Fibroblast of skin of left biceps (primary cell): ENCODE measurements at regions not wholly inside any gene's neighbourhood (a gene's known extent, or its start where the extent isn't known, plus 50 kb on each side); places are given as distances from the start of the nearest gene placed in this dataset.
"Not testable (repeated sequence)": the region's sequence is repeated elsewhere in the genome, so short reads cannot be mapped to it uniquely, and the experiment has no call there.

ENCODE experiments used
- DNase-seq, 2 experiments: peaks; one replicate each; pipeline ENCODE4 v3.0.0-alpha.2; 2013; ENCODE audit warnings: low read depth in 2 of 2

DNA sequence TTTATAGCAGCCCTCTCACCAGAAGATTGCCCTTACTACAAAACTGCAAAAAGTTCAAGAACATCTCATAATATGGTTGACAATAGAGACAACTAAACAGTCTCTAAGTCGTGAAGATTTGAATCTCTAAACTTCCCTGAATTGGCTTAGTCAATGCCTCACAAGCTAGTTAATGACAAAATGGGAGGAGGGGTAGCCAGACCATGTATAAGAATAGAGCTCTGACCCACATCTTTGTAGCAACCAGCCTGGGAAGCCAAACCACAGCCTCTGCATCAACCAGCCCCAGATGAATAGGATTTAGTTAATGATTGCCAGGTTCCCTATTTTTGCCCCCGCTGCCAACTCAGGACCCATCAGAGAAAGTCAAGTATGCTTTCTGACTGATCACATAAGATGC lies 1265.9 kb upstream of the PCDH10 start:
- DNase-seq = not testable (repeated sequence)

DNA sequence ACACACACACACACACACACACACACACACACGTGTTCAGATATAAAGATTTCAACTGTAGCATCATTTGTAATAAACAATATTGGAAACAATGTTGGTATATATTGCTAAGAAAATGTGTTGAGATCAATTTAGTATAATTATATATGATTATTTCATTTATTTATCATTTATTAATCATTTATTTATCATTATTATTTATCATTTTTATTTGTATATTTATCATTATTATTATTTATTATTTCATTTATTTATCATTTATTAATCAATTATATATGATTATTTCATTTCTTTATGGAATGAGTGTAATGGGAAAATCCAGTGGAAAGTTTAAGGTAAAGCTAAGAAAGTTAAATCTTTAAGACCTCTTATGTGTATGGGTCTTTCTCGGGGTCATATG lies 1223.4 kb upstream of the PCDH10 start:
- DNase-seq = not testable (repeated sequence)

DNA sequence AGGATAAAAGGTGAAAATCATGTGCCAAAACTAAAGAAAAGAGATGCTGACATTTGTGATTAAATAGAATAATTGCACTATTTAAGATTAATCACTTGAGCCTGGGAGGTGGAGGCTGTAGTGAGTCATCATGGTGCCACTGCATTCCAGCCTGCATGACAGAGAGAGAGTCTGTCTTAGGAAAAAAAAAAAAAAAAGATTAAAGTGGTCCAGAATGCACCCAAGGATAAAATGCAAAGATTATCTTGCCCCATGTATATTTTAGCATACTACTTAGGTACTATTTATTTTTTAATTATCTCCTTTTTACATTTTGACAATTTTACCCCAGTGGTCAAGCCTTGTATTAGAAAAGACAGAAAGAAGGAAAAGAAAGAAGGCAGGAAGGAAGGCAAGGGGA lies 1181.4 kb upstream of the PCDH10 start:
- DNase-seq = peak; percentile 5 to 13

DNA sequence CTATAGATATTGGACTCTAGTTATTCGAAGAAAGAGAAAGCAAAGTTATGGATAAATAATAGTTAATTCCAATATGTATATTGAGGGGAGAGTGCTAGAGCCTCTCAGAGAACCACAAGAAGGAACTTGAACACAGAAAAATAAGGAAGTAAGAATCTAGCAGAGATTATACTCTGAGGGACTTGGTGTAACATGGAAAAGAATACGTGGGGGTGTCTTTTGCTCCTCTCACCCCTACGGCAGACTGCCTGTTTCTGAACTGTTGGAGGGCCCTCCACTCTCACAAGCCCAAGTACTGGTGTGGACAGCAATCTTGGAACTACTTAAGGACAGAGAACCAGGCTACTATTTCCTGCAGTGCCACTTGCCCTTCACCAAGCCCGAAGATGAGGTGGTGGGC lies 1174.4 kb upstream of the PCDH10 start:
- DNase-seq = no peak

DNA sequence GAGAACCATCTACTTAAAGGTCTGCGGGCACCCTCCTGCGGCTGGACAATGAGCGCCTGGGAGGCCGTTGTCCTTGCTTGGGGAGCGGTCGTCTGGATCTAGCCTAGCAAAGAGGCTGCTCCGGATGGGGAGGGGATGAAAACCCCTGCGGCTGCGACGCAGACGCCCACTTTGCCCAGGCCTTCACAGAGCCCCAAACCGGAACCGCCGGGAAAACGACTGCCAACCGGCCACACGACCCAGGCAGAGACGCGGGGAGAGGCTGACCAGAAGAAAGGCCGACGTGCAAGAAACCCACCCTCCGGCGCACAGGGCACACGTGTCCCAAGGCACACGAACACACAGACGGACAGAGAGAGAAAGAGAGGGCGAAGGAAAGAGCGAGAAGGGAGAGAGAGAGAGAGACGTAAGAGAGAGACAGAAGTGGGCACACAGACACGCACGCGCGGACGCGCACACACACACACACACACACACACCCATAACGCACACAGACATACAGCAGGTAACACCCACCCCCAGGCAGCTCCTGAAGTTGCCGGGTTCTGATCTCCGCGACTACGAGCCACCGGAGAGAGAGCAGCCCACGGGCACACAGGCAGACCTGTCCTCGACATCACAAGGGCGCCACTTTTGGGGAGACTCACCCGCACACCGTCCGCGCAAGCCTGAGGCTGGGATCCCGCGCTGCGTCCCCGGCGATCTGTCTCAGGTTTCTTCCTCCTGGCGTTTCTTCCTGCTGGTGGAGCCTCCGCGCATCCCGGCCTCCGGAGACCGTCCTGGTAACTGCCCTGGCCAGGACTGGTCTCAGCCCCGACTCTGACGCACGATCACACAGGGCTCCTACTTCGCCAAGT lies 1173.6 kb upstream of the PCDH10 start:
- DNase-seq = not testable (repeated sequence)

DNA sequence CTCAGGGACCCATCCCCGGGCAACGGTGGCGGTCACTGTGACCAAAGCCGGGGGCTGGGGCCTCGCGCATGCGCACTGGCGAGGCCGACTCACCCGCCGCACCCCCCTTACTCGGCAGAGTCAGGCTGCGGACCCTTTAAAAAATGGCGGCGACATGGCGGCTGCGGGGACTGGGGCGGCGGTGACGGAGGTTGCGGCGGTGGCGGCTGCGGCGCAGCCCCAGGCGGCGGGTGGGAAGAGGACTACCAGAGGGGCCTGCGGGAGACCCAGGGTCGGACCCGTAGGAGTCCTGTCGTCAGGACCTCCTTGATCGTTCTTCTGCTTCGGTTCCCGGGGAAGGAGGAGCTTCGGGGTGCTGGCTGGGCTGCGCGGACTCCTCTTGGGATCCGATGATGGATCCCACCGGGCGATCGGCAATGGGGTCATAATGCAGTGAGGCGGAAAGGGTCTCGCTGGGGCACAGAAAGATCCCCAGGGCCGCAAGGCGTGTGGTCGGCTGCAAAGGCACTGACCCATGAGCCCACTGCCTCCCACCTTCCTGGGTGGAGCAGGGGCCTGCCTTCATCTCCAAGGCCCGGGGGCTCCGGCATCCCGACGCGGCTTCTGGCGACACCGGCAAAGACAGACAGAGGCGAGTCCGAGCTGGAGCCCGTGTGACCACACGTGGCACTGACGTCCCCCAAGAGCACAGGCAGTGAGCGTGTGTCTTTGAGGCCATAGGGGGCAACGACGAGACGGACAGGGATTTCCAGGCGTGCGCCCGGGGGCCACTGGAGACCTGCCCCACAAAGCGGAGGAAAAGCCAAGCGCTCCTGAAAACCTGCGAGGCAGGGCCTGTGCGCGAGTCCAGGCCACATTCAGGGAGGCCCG lies 1172.7 kb upstream of the PCDH10 start:
- not testable (repeated sequence) for DNase-seq

DNA sequence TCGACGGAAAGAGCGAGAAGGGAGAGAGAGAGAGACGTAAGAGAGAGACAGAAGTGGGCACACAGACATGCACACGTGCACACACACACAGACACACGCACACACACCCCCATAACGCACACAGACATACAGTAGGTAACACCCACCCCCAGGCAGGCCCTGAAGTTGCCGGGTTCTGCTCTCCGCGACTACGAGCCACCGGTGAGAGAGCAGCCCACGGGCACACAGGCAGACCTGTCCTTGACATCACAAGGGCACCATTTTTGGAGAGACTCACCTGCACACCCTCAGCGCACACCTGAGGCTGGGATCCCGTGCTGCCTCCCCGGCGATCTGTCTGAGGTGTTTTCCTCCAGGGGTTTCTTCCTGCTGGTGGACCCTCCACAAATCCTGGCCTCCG lies 1171.0 kb upstream of the PCDH10 start:
- no peak for DNase-seq

DNA sequence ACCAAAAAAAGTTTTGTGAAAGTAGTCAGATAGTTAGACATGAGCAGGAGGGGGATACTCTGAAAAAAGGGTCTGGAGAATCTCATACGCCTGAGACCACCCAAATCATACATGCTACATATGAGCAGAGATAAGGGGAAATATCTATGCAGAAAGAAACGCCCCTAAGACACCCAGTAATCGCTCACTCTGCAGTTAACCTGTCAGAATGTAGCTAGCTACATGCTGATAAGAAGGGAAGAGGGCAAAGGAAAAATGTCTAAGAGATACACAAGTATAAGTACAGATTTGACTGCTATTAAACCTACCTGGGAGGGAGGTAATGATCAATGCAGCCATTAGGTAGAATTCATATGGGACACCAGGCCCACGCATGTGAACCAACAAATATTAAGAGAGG lies 1159.5 kb upstream of the PCDH10 start:
- DNase-seq = no peak

DNA sequence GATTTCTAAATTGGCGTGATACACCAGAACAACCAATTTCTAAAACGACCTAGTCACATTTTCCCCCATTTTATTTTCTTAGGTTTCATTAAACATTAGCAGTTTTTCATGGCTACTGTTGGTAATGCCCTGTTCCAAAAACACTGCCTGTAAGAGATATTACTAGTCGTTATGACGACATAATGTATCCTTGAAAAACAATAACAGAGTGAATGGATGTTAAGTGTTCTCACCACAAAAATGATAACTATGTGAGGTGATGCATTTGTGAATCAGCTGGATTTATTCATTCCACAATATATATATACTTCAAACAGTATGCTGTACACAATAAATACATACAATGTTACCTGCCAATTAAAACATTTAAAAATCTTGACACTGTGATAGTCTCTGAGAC lies 1147.6 kb upstream of the PCDH10 start:
- peak; percentile 5 to 21 for DNase-seq

DNA sequence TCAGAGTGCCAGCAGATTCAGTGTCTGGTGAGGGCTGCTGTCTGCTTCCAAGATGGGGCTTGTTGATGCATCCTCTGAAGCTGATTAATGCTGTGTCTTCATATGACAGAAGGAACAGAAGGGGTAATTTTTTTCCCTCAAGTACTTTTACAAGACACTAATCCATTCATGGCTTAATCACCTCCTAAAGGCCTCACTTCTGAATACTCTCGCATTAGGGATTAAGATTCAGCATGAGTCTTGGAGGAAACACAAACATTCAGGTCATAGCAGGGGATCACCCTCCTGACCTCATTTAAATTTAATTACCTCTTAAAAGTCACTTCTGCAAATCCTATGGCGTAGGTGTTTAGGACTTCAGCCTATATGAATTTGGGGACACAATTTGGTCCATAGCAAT lies 1145.5 kb upstream of the PCDH10 start:
- DNase-seq = no peak

DNA sequence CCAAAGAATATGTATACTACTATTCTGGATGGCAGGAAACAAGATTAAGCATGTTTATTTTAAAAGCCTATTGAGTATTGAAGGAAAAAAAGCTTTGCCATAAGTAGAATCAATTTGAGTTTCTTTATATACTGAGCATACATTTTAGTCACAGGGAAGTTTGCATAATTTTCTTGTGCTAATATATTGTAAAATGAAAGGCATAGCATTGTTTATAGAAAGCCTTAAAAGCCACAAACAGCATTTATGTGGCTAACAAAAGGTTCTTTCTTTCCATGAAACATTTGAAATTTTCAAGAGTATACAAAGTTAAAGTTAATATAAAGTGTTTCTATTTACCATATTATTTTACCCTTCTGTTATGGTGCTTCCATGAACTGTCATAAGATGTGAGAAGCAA lies 1133.8 kb upstream of the PCDH10 start:
- DNase-seq = no peak

DNA sequence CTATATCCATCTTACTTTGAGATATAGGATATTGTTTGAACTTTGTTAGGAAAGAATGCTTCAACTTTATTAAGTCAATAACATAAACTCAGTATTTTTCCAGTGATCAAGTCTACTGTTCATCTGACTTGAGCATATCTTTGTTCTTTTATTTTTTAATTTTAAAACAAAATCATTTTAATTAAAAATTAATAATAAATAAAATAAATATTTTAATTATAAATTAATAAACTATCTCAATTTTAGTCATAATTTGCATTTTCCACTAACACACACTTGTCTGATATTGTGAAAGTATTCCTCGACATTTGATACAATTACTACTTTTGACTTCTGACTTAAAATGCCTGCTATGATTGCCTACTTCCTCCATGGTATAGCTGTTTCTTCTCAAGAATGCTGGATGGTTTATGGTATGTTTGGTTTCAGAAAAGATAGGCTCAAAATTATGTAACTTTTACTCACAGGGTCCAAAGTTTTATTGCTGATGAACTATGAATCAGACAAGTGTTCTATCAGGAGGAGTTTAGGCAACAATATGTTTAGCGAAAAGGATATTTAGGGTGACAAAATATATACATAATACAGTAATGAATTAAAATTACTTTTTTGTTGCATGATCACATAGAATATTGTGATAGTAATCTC lies 1132.3 kb upstream of the PCDH10 start:
- DNase-seq = no peak

DNA sequence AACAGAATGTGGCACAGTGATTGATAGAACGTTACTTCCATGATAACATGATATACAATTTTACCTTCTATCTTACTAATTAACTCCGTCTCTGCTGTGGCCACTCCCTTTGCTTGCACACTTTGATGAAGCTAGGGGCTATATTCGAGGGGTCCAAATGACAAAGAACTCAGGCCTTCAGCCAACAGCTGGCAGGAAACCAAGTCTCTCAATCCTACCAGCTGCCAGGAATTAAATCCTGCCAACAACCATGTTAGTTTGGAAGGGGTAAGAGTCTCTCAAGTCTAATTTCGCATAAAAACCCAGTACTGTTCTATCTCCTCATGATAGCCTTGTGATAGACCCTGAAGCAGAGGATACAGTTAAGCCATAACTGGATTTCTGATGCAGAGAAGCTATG lies 1122.9 kb upstream of the PCDH10 start:
- DNase-seq = no peak

DNA sequence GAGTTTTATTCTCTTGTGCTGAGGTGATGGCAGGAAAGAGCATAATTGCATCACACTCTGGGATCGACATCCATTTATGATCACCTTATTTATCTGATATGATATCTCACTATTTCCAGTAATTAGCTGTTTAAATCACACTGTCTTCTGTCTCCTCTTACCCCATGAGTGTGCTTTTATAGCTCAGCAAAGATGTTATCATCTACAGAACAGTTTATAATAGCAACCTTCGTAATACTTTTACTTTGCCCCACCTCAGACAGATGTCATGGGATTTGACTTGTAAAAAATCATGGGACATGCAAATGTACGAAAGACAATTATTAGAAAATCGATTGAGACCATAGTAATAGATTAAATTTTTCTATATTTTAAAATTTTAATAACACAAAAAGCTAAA lies 1122.3 kb upstream of the PCDH10 start:
- DNase-seq = no peak

DNA sequence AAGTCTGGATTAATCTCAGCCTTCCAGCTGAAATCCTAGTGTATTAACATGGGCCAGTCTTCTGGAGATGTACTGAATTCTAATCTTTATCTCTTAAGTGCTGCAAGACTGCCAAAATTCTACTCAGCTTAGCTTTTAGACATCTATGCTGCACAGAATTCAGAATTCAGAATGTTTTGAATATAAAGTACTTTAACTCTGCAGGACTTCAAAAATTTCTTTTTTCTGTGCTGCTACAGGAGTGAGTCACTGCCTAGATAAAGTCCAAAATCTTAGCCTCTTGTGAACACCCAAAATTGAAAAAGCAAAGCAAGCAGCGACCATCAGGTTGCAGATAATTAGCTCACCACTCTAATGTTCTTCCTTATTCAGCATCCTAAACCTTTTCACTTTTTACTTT lies 1092.6 kb upstream of the PCDH10 start:
- DNase-seq = no peak

DNA sequence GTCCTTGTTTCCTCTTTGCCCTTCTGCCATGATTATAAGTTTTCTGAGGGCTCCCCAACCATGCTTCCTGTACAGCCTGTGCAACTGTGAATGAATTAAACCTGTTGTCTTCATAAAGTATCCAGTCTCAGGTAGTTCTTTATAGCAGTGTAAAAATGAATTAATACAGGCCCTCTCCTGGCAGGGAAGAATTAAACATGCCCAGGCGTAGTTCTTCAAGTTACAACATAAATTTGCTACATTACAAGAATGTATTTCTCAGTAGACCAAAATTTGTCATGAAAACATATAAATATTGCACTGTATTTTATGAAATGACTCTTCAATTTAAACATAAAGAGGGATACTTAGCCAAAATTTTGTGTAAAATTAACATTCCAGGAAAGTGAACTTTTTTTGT lies 1089.9 kb upstream of the PCDH10 start:
- no peak for DNase-seq

DNA sequence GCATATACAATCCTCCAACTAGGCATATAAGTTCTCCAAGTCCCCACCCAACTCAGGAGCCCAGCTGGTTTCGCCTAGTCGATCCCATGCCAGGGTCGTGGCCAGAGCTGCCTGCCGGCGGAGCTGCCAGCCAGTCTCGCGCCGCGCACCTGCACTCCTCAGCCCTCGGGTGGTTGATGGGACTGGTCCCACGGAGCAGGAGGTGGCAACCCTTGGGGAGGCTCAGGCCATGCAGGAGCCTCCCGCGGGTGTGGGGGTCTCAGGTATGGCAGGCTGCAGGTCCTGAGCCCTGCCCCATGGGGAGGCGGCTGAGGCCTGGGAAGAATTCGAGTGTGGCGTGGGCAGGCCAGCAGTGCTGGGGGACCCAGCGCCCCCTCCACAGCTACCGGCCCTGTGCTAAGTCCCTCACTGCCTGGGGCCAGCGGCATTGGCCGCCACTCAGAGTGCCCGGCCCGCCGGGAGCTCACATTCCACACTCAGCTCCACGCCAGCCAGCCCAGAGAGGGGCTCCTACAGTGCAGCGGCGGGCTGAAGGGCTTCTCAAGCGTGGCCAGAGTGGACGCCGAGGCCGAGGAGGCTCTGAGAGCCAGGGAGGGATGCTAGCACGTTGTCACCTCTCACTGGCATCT lies 1086.4 kb upstream of the PCDH10 start:
- DNase-seq = no peak

DNA sequence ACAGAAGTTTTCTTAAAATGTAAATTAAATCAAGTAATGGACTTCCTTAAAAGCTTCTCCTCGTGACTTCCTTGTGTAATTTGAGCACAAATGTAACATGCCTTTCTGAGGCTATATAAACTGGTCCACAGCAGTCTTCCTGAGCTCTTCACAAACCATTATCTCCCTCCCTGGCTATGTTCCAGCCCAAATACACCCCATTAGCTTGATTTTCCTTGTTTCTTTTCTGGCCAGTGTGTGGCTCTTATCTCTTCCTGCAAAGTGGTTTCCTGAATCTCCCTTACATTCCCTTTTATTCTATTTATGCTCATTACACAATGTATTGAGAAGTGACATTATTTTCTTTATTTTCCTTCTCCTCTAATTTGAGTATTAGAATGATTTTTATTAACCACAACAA lies 1085.3 kb upstream of the PCDH10 start:
- DNase-seq = no peak

DNA sequence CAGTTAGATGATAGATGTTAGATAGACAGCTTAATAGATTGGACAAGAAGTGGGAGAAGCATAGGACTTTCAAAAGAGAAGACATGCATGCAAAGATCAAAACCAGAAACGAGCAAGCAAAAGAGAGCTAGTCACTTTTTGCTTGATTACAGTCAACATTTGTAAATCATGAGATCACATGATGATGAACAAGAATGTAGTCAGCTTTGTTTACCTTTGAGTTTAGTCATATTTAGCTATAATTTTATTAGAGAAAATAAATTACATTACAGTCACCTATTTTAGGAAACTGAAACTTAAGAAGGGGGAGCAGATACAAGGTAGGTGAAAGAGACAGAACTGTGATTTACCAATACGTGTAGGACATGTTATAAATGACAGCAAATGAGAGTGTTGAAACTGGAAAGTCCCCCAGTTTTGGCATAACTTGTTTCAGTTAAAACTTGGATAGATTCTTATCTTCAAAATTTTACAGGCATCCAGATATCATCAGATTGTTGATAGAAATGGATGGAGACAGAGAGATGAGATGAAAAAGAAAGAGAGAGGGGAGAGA lies 1083.1 kb upstream of the PCDH10 start:
- DNase-seq = no peak

DNA sequence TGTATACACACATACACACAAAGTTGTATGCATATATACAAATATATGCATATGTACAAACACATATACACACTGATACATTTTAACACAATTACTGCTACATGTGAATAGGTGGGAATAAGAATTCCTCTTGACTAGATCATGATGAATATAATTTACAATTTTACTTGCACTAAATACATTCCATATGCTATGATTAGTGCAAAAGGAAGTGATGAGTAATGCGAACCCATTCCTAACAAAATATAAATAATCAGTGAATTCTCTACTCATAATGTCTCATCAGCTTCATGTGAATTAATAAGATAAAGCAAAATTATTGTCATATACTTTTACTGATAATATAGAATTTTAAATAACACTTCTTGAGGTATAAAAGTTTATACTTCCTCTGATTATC lies 1077.3 kb upstream of the PCDH10 start:
- peak; percentile 27 to 30 for DNase-seq

DNA sequence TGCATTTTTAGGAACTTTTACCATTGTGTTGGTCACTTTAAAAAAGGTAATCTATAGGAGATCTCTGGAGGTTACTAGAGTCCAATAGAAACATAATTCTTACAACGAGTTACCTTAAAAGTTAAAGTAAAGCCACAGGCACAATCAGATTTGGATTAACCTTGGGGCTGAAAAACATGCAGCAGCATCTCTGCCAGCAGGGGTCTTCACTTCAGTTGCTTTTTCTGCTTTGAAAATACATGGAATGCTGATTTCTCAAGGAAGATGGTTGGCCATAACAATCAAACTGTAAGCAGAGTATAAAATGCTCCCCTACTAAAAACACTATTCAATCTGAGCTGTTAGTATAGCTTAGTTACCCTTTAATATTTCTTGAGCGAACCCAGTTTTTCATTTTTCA lies 1072.3 kb upstream of the PCDH10 start:
- DNase-seq = no peak

DNA sequence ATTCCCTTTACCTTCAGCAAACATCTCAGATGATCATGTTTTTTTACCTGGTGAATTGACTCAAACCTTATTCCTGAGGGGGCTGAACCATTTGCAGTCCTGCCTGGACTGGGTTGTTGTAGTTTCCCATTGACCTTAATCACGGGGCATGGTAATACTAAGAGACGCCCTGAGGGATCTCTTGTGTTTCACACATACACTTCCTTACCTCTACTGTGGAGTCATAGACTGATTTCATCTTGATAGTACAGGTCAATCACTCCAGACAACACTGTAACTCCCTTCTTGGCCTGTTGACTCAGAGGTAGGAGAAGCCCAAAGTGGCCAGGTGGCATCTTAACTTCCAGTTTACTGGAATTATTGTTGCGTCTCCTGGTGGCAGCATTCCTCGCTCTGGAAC lies 1064.0 kb upstream of the PCDH10 start:
- DNase-seq = no peak
